Neural cell (in vitro differentiated cells): ENCODE measurements at regions not wholly inside any gene's neighbourhood (a gene's known extent, or its start where the extent isn't known, plus 50 kb on each side); places are given as distances from the start of the nearest gene placed in this dataset.

Experiments used
- EZH2 ChIP-seq: fragments of 200-600, 300-800 bp; shearing (Covaris generic), sonication (generic); IDR thresholded peaks from 2 replicates; pipeline ENCODE4 v1.6.1; 2014; ENCODE audit warnings: antibody characterized with exemption, low read length, borderline replicate concordance, mild to moderate bottlenecking; ENCODE audit not compliant: insufficient read depth, poor library complexity, severe bottlenecking
- MXI1 ChIP-seq: fragments of 450-650 bp; conservative IDR thresholded peaks from 2 replicates; pipeline ENCODE4 v1.6.1; 2014; ENCODE audit warnings: antibody characterized with exemption, mild to moderate bottlenecking; ENCODE audit not compliant: poor library complexity, severe bottlenecking
- POLR2AphosphoS5 ChIP-seq: IDR thresholded peaks from 2 replicates; pipeline ENCODE4 v1.6.1; 2012
- RAD21 ChIP-seq: fragments of 450-650 bp; conservative IDR thresholded peaks from 2 replicates; pipeline ENCODE4 v1.6.1; 2014; ENCODE audit warnings: antibody characterized with exemption, mild to moderate bottlenecking, moderate library complexity
- TF ChIP-seq, protein P1 (sequence below): fragments of 450-650 bp; IDR thresholded peaks from 2 replicates; pipeline ENCODE4 v1.5.1; 2014; ENCODE audit warnings: antibody characterized with exemption, mild to moderate bottlenecking, moderate library complexity; ENCODE audit not compliant: poor library complexity, severe bottlenecking

- TF ChIP-seq, protein P1, sequence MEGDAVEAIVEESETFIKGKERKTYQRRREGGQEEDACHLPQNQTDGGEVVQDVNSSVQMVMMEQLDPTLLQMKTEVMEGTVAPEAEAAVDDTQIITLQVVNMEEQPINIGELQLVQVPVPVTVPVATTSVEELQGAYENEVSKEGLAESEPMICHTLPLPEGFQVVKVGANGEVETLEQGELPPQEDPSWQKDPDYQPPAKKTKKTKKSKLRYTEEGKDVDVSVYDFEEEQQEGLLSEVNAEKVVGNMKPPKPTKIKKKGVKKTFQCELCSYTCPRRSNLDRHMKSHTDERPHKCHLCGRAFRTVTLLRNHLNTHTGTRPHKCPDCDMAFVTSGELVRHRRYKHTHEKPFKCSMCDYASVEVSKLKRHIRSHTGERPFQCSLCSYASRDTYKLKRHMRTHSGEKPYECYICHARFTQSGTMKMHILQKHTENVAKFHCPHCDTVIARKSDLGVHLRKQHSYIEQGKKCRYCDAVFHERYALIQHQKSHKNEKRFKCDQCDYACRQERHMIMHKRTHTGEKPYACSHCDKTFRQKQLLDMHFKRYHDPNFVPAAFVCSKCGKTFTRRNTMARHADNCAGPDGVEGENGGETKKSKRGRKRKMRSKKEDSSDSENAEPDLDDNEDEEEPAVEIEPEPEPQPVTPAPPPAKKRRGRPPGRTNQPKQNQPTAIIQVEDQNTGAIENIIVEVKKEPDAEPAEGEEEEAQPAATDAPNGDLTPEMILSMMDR: no peak
- TF ChIP-seq RAD21 (no peak), EZH2 (no peak), MXI1 (no peak), POLR2AphosphoS5 (no peak)
Measured at GRCh38 chr17:33433581-33433980, 140.5 kb upstream of the ASIC2 start.
